ENCODE measurements at regions not wholly inside any gene's neighbourhood (a gene's known extent, or its start where the extent isn't known, plus 50 kb on each side); places are given as distances from the start of the nearest gene placed in this dataset.

GRCh38 chr4:183821076-183821853, 83.8 kb upstream of the STOX2 start:
- Histone ChIP-seq H3K4me2 (no peak overlapping the region), H3K9me2 (ENCODE audit: insufficient read depth) (no peaks in the 10 kb centered on the region), H2AFZ (no peak overlapping the region), H4K20me1 (ENCODE audit: insufficient read depth) (no peaks in the 10 kb centered on the region), H3K27me3 (ENCODE audit: insufficient read depth, low read depth) (no peaks in the 10 kb centered on the region), H3K79me2 (ENCODE audit: low read depth) (no peaks in the 10 kb centered on the region), H3F3A (ENCODE audit: insufficient read depth, low read depth) (peaks cover 5% of the 10 kb centered on the region; the same call in 1 of the 2 replicates), H3K4me1 (replicated peaks; ENCODE audit: insufficient read depth) (peaks cover 13% of the 10 kb centered on the region), H3K27ac (no peak overlapping the region), H3K36me3 (ENCODE audit: low read depth) (no peaks in the 10 kb centered on the region), H3K4me3 (no peak overlapping the region), H3K9me3 (ENCODE audit: insufficient read depth, low read depth) (no peaks in the 10 kb centered on the region)
- no peak for TF ChIP-seq CTCF (conservative IDR thresholded peaks at IDR 0.05)
- no peak for TF ChIP-seq EZH2 (IDR thresholded peaks at IDR 0.05; ENCODE audit: low read depth)
- intact Hi-C loops (cut with micrococcal nuclease; ENCODE audit: unreplicated experiment): loop anchor here (10.0 kb wide), 1 partner anchor 96 kb away; no protein-coding TSS in a partner anchor
- CTCF ChIA-PET: no interaction called here
- no TSS peak for BruUV-seq (replicated peaks)
- POLR2A ChIA-PET (ENCODE audit: unreplicated experiment): no interaction called here
- DNase-seq: no peak

DNA sequence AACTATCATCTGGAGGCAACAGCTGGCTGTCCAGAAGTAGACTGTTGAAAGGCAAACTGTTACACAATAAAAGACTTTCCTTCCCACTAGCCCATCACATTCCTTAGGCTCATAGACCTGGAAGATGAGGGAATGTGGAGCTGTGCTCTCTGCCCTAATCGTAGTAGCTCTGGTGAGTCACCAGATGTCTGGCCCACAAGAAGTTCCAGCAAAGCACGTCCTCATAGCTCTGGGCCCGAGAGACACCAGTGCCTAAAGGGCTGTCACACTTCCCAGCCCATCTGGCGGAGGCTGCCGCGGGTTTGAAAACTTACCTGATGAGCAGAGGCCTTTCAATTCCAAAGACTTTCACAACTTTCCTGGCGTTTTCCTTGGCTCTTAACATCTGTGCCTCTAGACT, 81.7 kb upstream of the STOX2 start:
- H3K4me3 ChIP-seq: no peak overlapping the region
- ChIA-PET POLR2A (ENCODE audit: unreplicated experiment) (interaction anchor here (0.6 kb wide), 1 partner anchor 101 kb away, joined by 10 read pairs; no protein-coding TSS in a partner anchor), CTCF (interaction anchor here (0.6 kb wide), 1 partner anchor 127 kb away, joined by 5 read pairs; no protein-coding TSS in a partner anchor)
- peaks cover 5% of the 10 kb centered on the region; the same call in 1 of the 2 replicates for H3F3A ChIP-seq (ENCODE audit: insufficient read depth, low read depth)
- no peaks in the 10 kb centered on the region for H3K9me2 ChIP-seq (ENCODE audit: insufficient read depth)
- H3K79me2 ChIP-seq (ENCODE audit: low read depth): no peaks in the 10 kb centered on the region
- peak overlapping the region; percentile 44 for H3K4me2 ChIP-seq
- H3K27me3 ChIP-seq (ENCODE audit: insufficient read depth, low read depth): no peaks in the 10 kb centered on the region
- H3K36me3 ChIP-seq (ENCODE audit: low read depth): no peaks in the 10 kb centered on the region
- peak; percentile 58 to 86 for DNase-seq
- H3K9me3 ChIP-seq (ENCODE audit: insufficient read depth, low read depth): no peaks in the 10 kb centered on the region
- no TSS peak for BruUV-seq (replicated peaks)
- intact Hi-C loops (cut with micrococcal nuclease; ENCODE audit: unreplicated experiment): loop anchor here (10.0 kb wide), 1 partner anchor 99 kb away; no protein-coding TSS in a partner anchor
- H4K20me1 ChIP-seq (ENCODE audit: insufficient read depth): no peaks in the 10 kb centered on the region
- peak overlapping the region; percentile 39; the same call in 1 of the 2 replicates for H3K27ac ChIP-seq
- TF ChIP-seq EZH2 (IDR thresholded peaks at IDR 0.05; ENCODE audit: low read depth) (no peak), CTCF (conservative IDR thresholded peaks at IDR 0.05) (no peak)
- no peak overlapping the region for H2AFZ ChIP-seq
- H3K4me1 ChIP-seq (replicated peaks; ENCODE audit: insufficient read depth): peaks cover 13% of the 10 kb centered on the region

DNA sequence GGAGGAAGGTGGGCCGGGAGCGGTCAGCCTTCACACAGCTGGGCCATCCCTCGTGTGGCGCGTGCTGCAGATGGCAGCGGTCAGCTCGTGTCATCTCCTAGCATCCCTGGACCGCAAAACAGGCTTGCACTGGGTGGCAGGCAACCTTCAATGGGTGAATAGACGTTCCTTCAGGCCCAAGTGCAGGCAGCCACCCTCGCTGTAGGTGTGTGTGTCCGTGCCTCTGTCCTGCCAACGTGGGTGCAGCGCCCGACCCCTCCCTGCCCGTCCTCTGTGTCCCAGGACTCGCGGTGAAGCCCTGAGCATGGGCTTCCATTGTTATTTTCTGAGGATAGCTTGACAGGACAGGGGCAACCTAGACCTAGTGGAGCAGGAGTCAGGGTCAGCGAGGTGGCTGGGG, 79.8 kb upstream of the STOX2 start:
- Histone ChIP-seq H3K36me3 (ENCODE audit: low read depth) (no peaks in the 10 kb centered on the region), H3K79me2 (ENCODE audit: low read depth) (no peaks in the 10 kb centered on the region), H3K9me2 (ENCODE audit: insufficient read depth) (no peaks in the 10 kb centered on the region), H3K27ac (no peak overlapping the region), H3F3A (ENCODE audit: insufficient read depth, low read depth) (peaks cover 5% of the 10 kb centered on the region; the same call in 1 of the 2 replicates), H3K4me1 (replicated peaks; ENCODE audit: insufficient read depth) (peaks cover 13% of the 10 kb centered on the region), H2AFZ (no peak overlapping the region), H4K20me1 (ENCODE audit: insufficient read depth) (no peaks in the 10 kb centered on the region), H3K27me3 (ENCODE audit: insufficient read depth, low read depth) (no peaks in the 10 kb centered on the region), H3K4me3 (no peak overlapping the region), H3K4me2 (no peak overlapping the region), H3K9me3 (ENCODE audit: insufficient read depth, low read depth) (no peaks in the 10 kb centered on the region)
- no TSS peak for BruUV-seq (replicated peaks)
- ChIA-PET CTCF (no interaction called here), POLR2A (ENCODE audit: unreplicated experiment) (no interaction called here)
- intact Hi-C loops (cut with micrococcal nuclease; ENCODE audit: unreplicated experiment): loop anchor here (10.0 kb wide), 1 partner anchor 101 kb away; no protein-coding TSS in a partner anchor
- TF ChIP-seq EZH2 (IDR thresholded peaks at IDR 0.05; ENCODE audit: low read depth): no peak
- TF ChIP-seq CTCF (conservative IDR thresholded peaks at IDR 0.05): no peak
- DNase-seq: no peak

Measured in PC-9 (cell line).